ENCODE measurements at regions not wholly inside any gene's neighbourhood (a gene's known extent, or its start where the extent isn't known, plus 50 kb on each side); places are given as distances from the start of the nearest gene placed in this dataset.

DNA sequence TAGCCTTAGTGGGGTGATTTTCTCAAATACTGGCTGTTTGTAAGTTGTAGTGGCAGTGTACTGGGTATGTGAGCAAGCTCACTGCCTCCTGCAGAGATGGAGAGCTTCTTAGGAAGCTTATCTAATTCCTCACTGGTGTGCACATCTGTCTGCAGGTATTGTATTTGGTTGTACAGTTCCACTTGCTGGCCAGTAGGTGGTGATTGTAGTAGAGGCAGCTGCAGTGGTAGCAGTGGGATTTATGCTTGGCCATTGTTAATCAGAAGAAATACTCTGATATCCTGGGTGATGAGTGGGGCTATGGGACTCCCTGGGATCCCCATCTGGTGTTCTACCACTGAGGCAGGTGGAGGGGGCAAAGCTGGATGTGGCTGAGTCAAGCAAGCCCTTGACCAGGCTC lies 276.1 kb upstream of the SPAG17 start:
- no peak for TF ChIP-seq POLR2AphosphoS5 (IDR thresholded peaks at IDR 0.05; ENCODE audit: low read depth, low read length)
- TF ChIP-seq TAF1 (IDR thresholded peaks at IDR 0.05; ENCODE audit: borderline replicate concordance, insufficient read depth, low read length): no peak
- TF ChIP-seq FOXP2 (optimal IDR thresholded peaks at IDR 0.05; ENCODE audit: borderline replicate concordance, extremely low read depth, extremely low read length, insufficient read depth): no peak
- no peak for TF ChIP-seq SIN3A (IDR thresholded peaks at IDR 0.05; ENCODE audit: borderline replicate concordance, insufficient read depth, low read length)
- TF ChIP-seq REST (IDR thresholded peaks at IDR 0.05; ENCODE audit: insufficient read depth in 1 of 2, low read depth in 2 of 2, low read length in 2 of 2): no peak

GRCh38 chr1:118459871-118460270 lies 274.8 kb upstream of the SPAG17 start:
- no peak for TF ChIP-seq SIN3A (IDR thresholded peaks at IDR 0.05; ENCODE audit: borderline replicate concordance, insufficient read depth, low read length)
- no peak for TF ChIP-seq TAF1 (IDR thresholded peaks at IDR 0.05; ENCODE audit: borderline replicate concordance, insufficient read depth, low read length)
- TF ChIP-seq FOXP2 (optimal IDR thresholded peaks at IDR 0.05; ENCODE audit: borderline replicate concordance, extremely low read depth, extremely low read length, insufficient read depth): no peak
- TF ChIP-seq REST (IDR thresholded peaks at IDR 0.05; ENCODE audit: insufficient read depth in 1 of 2, low read depth in 2 of 2, low read length in 2 of 2): no peak
- no peak for TF ChIP-seq POLR2AphosphoS5 (IDR thresholded peaks at IDR 0.05; ENCODE audit: low read depth, low read length)

DNA sequence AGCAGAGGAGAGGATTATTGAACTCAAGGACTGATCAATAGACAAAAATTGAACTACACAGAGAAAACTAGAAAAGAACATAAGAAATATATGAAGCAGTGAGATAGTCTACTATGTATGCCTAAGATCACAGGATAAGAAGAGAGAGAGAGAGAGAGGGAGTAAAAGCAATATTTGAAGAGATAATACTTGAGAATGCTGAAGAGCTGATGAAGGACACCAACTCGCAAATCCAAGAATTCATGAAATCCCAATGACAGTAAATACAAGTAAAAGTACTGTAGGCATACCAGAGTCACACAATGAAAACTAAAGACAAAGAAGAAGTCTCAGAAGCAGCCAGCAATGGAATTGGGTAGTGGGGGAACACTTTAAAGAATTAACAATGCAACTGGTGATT lies 260.1 kb upstream of the SPAG17 start:
- TF ChIP-seq SIN3A (IDR thresholded peaks at IDR 0.05; ENCODE audit: borderline replicate concordance, insufficient read depth, low read length): no peak
- no peak for TF ChIP-seq REST (IDR thresholded peaks at IDR 0.05; ENCODE audit: insufficient read depth in 1 of 2, low read depth in 2 of 2, low read length in 2 of 2)
- TF ChIP-seq POLR2AphosphoS5 (IDR thresholded peaks at IDR 0.05; ENCODE audit: low read depth, low read length): no peak
- no peak for TF ChIP-seq TAF1 (IDR thresholded peaks at IDR 0.05; ENCODE audit: borderline replicate concordance, insufficient read depth, low read length)
- TF ChIP-seq FOXP2 (optimal IDR thresholded peaks at IDR 0.05; ENCODE audit: borderline replicate concordance, extremely low read depth, extremely low read length, insufficient read depth): no peak

GRCh38 chr1:118442214-118442613 lies 257.2 kb upstream of the SPAG17 start:
- TF ChIP-seq REST (IDR thresholded peaks at IDR 0.05; ENCODE audit: insufficient read depth in 1 of 2, low read depth in 2 of 2, low read length in 2 of 2) (no peak), SIN3A (IDR thresholded peaks at IDR 0.05; ENCODE audit: borderline replicate concordance, insufficient read depth, low read length) (no peak), FOXP2 (optimal IDR thresholded peaks at IDR 0.05; ENCODE audit: borderline replicate concordance, extremely low read depth, extremely low read length, insufficient read depth) (no peak), TAF1 (IDR thresholded peaks at IDR 0.05; ENCODE audit: borderline replicate concordance, insufficient read depth, low read length) (no peak), POLR2AphosphoS5 (IDR thresholded peaks at IDR 0.05; ENCODE audit: low read depth, low read length) (no peak)

DNA sequence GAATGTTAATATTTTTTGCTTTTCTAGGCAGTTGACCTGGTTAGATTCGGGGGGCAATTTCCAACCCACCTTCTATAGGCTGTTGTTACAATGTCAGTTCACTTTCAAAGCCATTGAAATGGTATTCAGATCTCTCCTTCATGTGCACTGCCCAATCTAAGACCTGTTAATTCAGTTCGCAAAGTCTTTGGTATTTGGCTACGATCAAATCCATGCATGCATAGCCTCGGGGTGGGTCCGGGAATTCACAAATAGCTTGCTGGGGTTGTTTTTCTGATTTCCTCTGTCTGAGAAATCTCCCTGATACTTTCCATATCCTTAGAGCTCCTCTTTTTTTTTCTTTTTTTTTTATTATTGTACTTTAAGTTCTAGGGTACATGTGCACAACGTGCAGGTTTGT lies 252.6 kb upstream of the SPAG17 start:
- no peak for TF ChIP-seq REST (IDR thresholded peaks at IDR 0.05; ENCODE audit: insufficient read depth in 1 of 2, low read depth in 2 of 2, low read length in 2 of 2)
- no peak for TF ChIP-seq TAF1 (IDR thresholded peaks at IDR 0.05; ENCODE audit: borderline replicate concordance, insufficient read depth, low read length)
- no peak for TF ChIP-seq FOXP2 (optimal IDR thresholded peaks at IDR 0.05; ENCODE audit: borderline replicate concordance, extremely low read depth, extremely low read length, insufficient read depth)
- no peak for TF ChIP-seq POLR2AphosphoS5 (IDR thresholded peaks at IDR 0.05; ENCODE audit: low read depth, low read length)
- no peak for TF ChIP-seq SIN3A (IDR thresholded peaks at IDR 0.05; ENCODE audit: borderline replicate concordance, insufficient read depth, low read length)
